NB4 (cell line): ENCODE measurements at regions not wholly inside any gene's neighbourhood (a gene's known extent, or its start where the extent isn't known, plus 50 kb on each side); places are given as distances from the start of the nearest gene placed in this dataset.

Experiments used
- TF ChIP-seq, protein P1 (sequence below): IDR thresholded peaks from one replicate; pipeline ENCODE4 v1.5.1; 2012; ENCODE audit warnings: low read depth, low read length
- TF ChIP-seq, protein P2 (sequence below): IDR thresholded peaks from 2 replicates; pipeline ENCODE4 v1.6.1; 2011; ENCODE audit warnings: low read depth, low read length

DNA sequence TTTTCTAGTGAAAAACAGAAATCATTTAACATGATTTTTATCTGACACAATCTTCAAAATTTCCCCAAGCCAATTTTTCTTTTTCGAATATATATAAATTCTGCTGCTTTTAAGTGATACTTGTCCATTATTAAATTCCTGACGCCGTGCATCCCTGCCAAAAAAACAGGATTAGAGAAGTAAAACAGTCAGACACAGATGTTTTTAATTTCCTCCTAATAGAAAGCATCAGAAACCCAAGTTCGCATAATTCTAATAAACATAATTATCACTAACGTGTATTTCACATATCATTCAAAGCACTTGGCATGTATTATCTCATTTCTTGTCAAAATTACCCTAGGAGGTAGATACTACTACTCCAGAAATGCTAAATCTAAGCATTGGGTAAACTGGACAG is 179.5 kb downstream of the ZFP64 start:
- TF ChIP-seq, protein P1, sequence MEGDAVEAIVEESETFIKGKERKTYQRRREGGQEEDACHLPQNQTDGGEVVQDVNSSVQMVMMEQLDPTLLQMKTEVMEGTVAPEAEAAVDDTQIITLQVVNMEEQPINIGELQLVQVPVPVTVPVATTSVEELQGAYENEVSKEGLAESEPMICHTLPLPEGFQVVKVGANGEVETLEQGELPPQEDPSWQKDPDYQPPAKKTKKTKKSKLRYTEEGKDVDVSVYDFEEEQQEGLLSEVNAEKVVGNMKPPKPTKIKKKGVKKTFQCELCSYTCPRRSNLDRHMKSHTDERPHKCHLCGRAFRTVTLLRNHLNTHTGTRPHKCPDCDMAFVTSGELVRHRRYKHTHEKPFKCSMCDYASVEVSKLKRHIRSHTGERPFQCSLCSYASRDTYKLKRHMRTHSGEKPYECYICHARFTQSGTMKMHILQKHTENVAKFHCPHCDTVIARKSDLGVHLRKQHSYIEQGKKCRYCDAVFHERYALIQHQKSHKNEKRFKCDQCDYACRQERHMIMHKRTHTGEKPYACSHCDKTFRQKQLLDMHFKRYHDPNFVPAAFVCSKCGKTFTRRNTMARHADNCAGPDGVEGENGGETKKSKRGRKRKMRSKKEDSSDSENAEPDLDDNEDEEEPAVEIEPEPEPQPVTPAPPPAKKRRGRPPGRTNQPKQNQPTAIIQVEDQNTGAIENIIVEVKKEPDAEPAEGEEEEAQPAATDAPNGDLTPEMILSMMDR: no peak
- TF ChIP-seq, protein P2, sequence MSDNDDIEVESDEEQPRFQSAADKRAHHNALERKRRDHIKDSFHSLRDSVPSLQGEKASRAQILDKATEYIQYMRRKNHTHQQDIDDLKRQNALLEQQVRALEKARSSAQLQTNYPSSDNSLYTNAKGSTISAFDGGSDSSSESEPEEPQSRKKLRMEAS: no peak
